IMR-90 (cell line): ENCODE measurements at regions not wholly inside any gene's neighbourhood (a gene's known extent, or its start where the extent isn't known, plus 50 kb on each side); places are given as distances from the start of the nearest gene placed in this dataset.
A peak's percentile ranks its signal among the peaks of the same experiment; 100 is the strongest.

Experiments
- CEBPB ChIP-seq: IDR thresholded peaks from 2 replicates; pipeline ENCODE4 v1.6.1; 2012; ENCODE audit warnings: low read depth, low read length, improper control_type of control experiment
- CTCF ChIP-seq: conservative IDR thresholded peaks from 2 replicates; pipeline ENCODE4 v1.5.1; 2012; ENCODE audit warnings: mild to moderate bottlenecking, low read depth, low read length, improper control_type of control experiment
- ELK1 ChIP-seq: fragments of 150-350 bp; IDR thresholded peaks from 2 replicates; pipeline ENCODE4 v1.6.1; 2016; ENCODE audit warnings: low read depth, mild to moderate bottlenecking, low read length, moderate library complexity, borderline replicate concordance
- FOS ChIP-seq: fragments of 150-350 bp; IDR thresholded peaks from 2 replicates; pipeline ENCODE4 v1.6.1; 2016; ENCODE audit warnings: low read depth, low read length
- MAFK ChIP-seq: IDR thresholded peaks from 2 replicates; pipeline ENCODE4 v1.6.1; 2012; ENCODE audit warnings: low read depth, low read length, improper control_type of control experiment
- POLR2A ChIP-seq: IDR thresholded peaks from 2 replicates; pipeline ENCODE4 v1.6.1; 2012; ENCODE audit warnings: mild to moderate bottlenecking, low read depth, low read length
- RAD21 ChIP-seq: IDR thresholded peaks from 2 replicates; pipeline ENCODE4 v1.6.1; 2012; ENCODE audit warnings: low read length, improper control_type of control experiment
- RCOR1 ChIP-seq: IDR thresholded peaks from 2 replicates; pipeline ENCODE4 v1.6.1; 2012; ENCODE audit warnings: mild to moderate bottlenecking, low read length, improper control_type of control experiment; ENCODE audit not compliant: insufficient replicate concordance
- SMC3 ChIP-seq: fragments of 150-350 bp; IDR thresholded peaks from 2 replicates; pipeline ENCODE4 v1.6.1; 2016; ENCODE audit warnings: low read depth, mild to moderate bottlenecking, antibody characterized with exemption, low read length, moderate library complexity
- USF2 ChIP-seq: fragments of 150-350 bp; IDR thresholded peaks from 2 replicates; pipeline ENCODE4 v1.6.1; 2017; ENCODE audit warnings: mild to moderate bottlenecking, antibody characterized with exemption, low read length, low read depth

GRCh38 chr22:33209930-33210784 lies 152.0 kb upstream of the SYN3 start:
- TF ChIP-seq CTCF (peak; percentile 48), RAD21 (peak; percentile 50), USF2 (no peak), CEBPB (no peak), ELK1 (no peak), MAFK (no peak), POLR2A (no peak), RCOR1 (no peak), SMC3 (no peak), FOS (no peak)
